SK-N-SH (cell line): ENCODE measurements at regions not wholly inside any gene's neighbourhood (a gene's known extent, or its start where the extent isn't known, plus 50 kb on each side); places are given as distances from the start of the nearest gene placed in this dataset.

Experiments
- CTCF ChIA-PET: fragments of 300-600, 350-600 bp; formaldehyde crosslinking; extraction: SDS; loops from one replicate; lab custom pipeline; 2021; lab: Yijun Ruan, JAX
- POLR2A ChIA-PET: fragments of 350-600 bp; sonication (Branson Sonifier 250); formaldehyde crosslinking; extraction: SDS; loops from one replicate; lab custom pipeline; 2020; ENCODE audit warnings: antibody characterized with exemption, inconsistent platforms; lab: Yijun Ruan, JAX
- DNase-seq: peaks from one replicate; pipeline ENCODE4 v3.0.0; 2012
- H2AFZ ChIP-seq: fragments of 200-600 bp; sonication (generic); 2 replicates; pipeline ENCODE4 v1.8.1; 2016; ENCODE audit warnings: antibody characterized with exemption, mild to moderate bottlenecking, low read depth
- H3F3A ChIP-seq: fragments of 200-600 bp; sonication (generic); replicated peaks from 2 replicates; pipeline ENCODE3; 2016; ENCODE audit warnings: antibody characterized with exemption, mild to moderate bottlenecking; ENCODE audit not compliant: insufficient read depth
- H3K27ac ChIP-seq, 2 experiments: fragments of 200-500 bp in 1 of 2; fragments of 200-600 bp in 1 of 2; sonication (Bioruptor generic) in 1 of 2; sonication (generic), shearing (Covaris generic) in 1 of 2; 2 replicates each; pipeline versions ENCODE4 v1.5.1 to v1.6.1; 2014 to 2016; ENCODE audit warnings: low read depth in 2 of 2, inconsistent platforms in 1 of 2, low read length in 1 of 2, mild to moderate bottlenecking in 1 of 2, mixed read lengths in 1 of 2
- H3K27me3 ChIP-seq: fragments of 200-600 bp; sonication (generic), shearing (Covaris generic); 2 replicates; pipeline ENCODE4 v1.6.1; 2016; ENCODE audit warnings: mixed run types; ENCODE audit not compliant: insufficient read depth
- H3K36me3 ChIP-seq, 2 experiments: fragments of 200-500 bp in 1 of 2; fragments of 200-600 bp in 1 of 2; sonication (Bioruptor generic) in 1 of 2; sonication (generic) in 1 of 2; replicated peaks in 1 of 2; 2 replicates each; pipeline versions ENCODE3 to v1.5.1; 2014 to 2016; ENCODE audit warnings: low read length in 1 of 2, mild to moderate bottlenecking in 1 of 2; ENCODE audit not compliant: insufficient read depth in 2 of 2, control insufficient read depth in 1 of 2
- H3K4me1 ChIP-seq, 2 experiments: fragments of 200-500 bp in 1 of 2; fragments of 200-600 bp in 1 of 2; sonication (Bioruptor generic) in 1 of 2; sonication (generic), shearing (Covaris generic) in 1 of 2; 2 replicates each; pipeline versions ENCODE4 v1.5.1 to v1.6.1; 2014 to 2016; ENCODE audit warnings: low read depth in 1 of 2, low read length in 1 of 2, mixed run types in 1 of 2; ENCODE audit not compliant: insufficient read depth in 2 of 2, control insufficient read depth in 1 of 2
- H3K4me2 ChIP-seq: fragments of 200-600 bp; sonication (generic), shearing (Covaris generic); 2 replicates; pipeline ENCODE4 v1.6.1; 2017; ENCODE audit warnings: mixed run types
- H3K4me3 ChIP-seq, 2 experiments: fragments of 200-500 bp in 1 of 2; fragments of 200-600 bp in 1 of 2; sonication (Bioruptor generic) in 1 of 2; sonication (generic), shearing (Covaris generic) in 1 of 2; 2 replicates each; pipeline versions ENCODE4 v1.5.1 to v1.8.1; 2014 to 2016; ENCODE audit warnings: low read depth in 2 of 2, inconsistent platforms in 1 of 2, low read length in 1 of 2, mild to moderate bottlenecking in 1 of 2, mixed read lengths in 1 of 2, moderate library complexity in 1 of 2
- H3K79me2 ChIP-seq: fragments of 200-600 bp; sonication (generic); 2 replicates; pipeline ENCODE4 v1.8.1; 2017; ENCODE audit warnings: mild to moderate bottlenecking; ENCODE audit not compliant: insufficient read depth
- H3K9ac ChIP-seq: fragments of 200-600 bp; sonication (generic); 2 replicates; pipeline ENCODE4 v1.6.1; 2017; ENCODE audit warnings: mixed run types
- H3K9me2 ChIP-seq: fragments of 200-600 bp; sonication (generic); 2 replicates; pipeline ENCODE4 v1.6.1; 2017; ENCODE audit warnings: mixed run types
- H3K9me3 ChIP-seq: fragments of 200-600 bp; sonication (generic); 2 replicates; pipeline ENCODE4 v1.6.1; 2017; ENCODE audit warnings: mixed run types, mild to moderate bottlenecking, moderate library complexity
- H4K20me1 ChIP-seq: fragments of 200-600 bp; sonication (generic); 2 replicates; pipeline ENCODE4 v1.6.1; 2017; ENCODE audit warnings: mild to moderate bottlenecking, mixed run types; ENCODE audit not compliant: insufficient read depth
- ELF1 ChIP-seq: IDR thresholded peaks from 2 replicates; pipeline ENCODE4 v1.4.0; 2012
- FOSL2 ChIP-seq: IDR thresholded peaks from 2 replicates; pipeline ENCODE4 v1.4.0; 2012; ENCODE audit warnings: low read depth, mild to moderate bottlenecking, moderate library complexity, borderline replicate concordance
- FOXJ3 ChIP-seq: sonication (generic); formaldehyde crosslinking; IDR thresholded peaks from 2 replicates; pipeline ENCODE4 v1.5.1; 2020; ENCODE audit warnings: mild to moderate bottlenecking, missing genetic modification reagents
- GATA2 ChIP-seq: sonication (generic); formaldehyde crosslinking; IDR thresholded peaks from 2 replicates; pipeline ENCODE4 v1.5.0; 2020; ENCODE audit warnings: mild to moderate bottlenecking, missing genetic modification reagents
- IRF3 ChIP-seq: fragments of 150-350 bp; IDR thresholded peaks from 2 replicates; pipeline ENCODE4 v1.6.1; 2016; ENCODE audit warnings: mild to moderate bottlenecking, low read depth, low read length
- POLR2AphosphoS5 ChIP-seq: IDR thresholded peaks from 2 replicates; pipeline ENCODE4 v1.6.1; 2012; ENCODE audit warnings: low read depth, low read length
- RAD21 ChIP-seq: IDR thresholded peaks from 2 replicates; pipeline ENCODE4 v1.6.1; 2012; ENCODE audit warnings: mild to moderate bottlenecking, low read length
- USF2 ChIP-seq: fragments of 150-350 bp; IDR thresholded peaks from 2 replicates; pipeline ENCODE4 v1.6.1; 2017; ENCODE audit warnings: antibody characterized with exemption, low read length, low read depth, borderline replicate concordance
- YY1 ChIP-seq: IDR thresholded peaks from 2 replicates; pipeline ENCODE4 v1.4.0; 2012; ENCODE audit warnings: low read depth, mild to moderate bottlenecking
- ZBTB33 ChIP-seq: IDR thresholded peaks from 2 replicates; pipeline ENCODE4 v1.4.0; 2012; ENCODE audit warnings: low read depth, borderline replicate concordance
- WGBS: methylation state at CpG from one replicate; pipeline ENCODE4 v1.1.6; 2017; ENCODE audit warnings: low lambda C conversion rate; 5-methylcytosine and 5-hydroxymethylcytosine counted together

- CTCF ChIA-PET = no interaction called here
Measured at GRCh38 chrX:125029131-125029530, 290.5 kb upstream of the TEX13C start.

More at GRCh38 chrX:125029131-125029530, 290.5 kb upstream of the TEX13C start:
- no peak overlapping the region for H3K4me2 ChIP-seq
- H3K27me3 ChIP-seq = no peaks in the 10 kb centered on the region
- no peaks in the 10 kb centered on the region for H3K79me2 ChIP-seq
- no peaks in the 10 kb centered on the region for H3K36me3 ChIP-seq
- H3K9me3 ChIP-seq = no peaks in the 10 kb centered on the region
- no peak overlapping the region for H3K27ac ChIP-seq
- no peak overlapping the region for H3K4me3 ChIP-seq
- H3K9ac ChIP-seq = no peak overlapping the region
- H2AFZ ChIP-seq = no peak overlapping the region
- no peak for DNase-seq
- H4K20me1 ChIP-seq = no peaks in the 10 kb centered on the region
- no peaks in the 10 kb centered on the region for H3K4me1 ChIP-seq
- H3F3A ChIP-seq = no peaks in the 10 kb centered on the region
- no peaks in the 10 kb centered on the region for H3K9me2 ChIP-seq
- POLR2A ChIA-PET = no interaction called here
- WGBS = 6% methylated on average over 3 of the region's 3 CpGs
- no peak for TF ChIP-seq FOXJ3 (CRISPR knock-in tag)
- no peak for TF ChIP-seq POLR2AphosphoS5
- no peak for TF ChIP-seq USF2
- TF ChIP-seq YY1 = no peak
- TF ChIP-seq IRF3 = no peak
- no peak for TF ChIP-seq FOSL2
- TF ChIP-seq RAD21 = no peak
- TF ChIP-seq ZBTB33 = no peak
- no peak for TF ChIP-seq ELF1
- no peak for TF ChIP-seq GATA2 (CRISPR knock-in tag)
